Mucosa of stomach (tissue), 1 donor: ENCODE measurements at regions not wholly inside any gene's neighbourhood (a gene's known extent, or its start where the extent isn't known, plus 50 kb on each side); places are given as distances from the start of the nearest gene placed in this dataset.

Experiments used
- H3K27me3 ChIP-seq: one replicate; pipeline ENCODE4 v1.7.0; 2013; ENCODE audit warnings: mild to moderate bottlenecking, low read length; ENCODE audit not compliant: control insufficient read depth, insufficient read depth
- H3K36me3 ChIP-seq: one replicate; pipeline ENCODE4 v1.7.0; 2013; ENCODE audit warnings: low read length; ENCODE audit not compliant: control insufficient read depth, insufficient read depth
- H3K4me1 ChIP-seq: one replicate; pipeline ENCODE4 v1.7.0; 2013; ENCODE audit warnings: mild to moderate bottlenecking, low read length; ENCODE audit not compliant: control insufficient read depth, insufficient read depth
- H3K4me3 ChIP-seq: one replicate; pipeline ENCODE4 v1.7.0; 2013; ENCODE audit warnings: low read length
- H3K9ac ChIP-seq: one replicate; pipeline ENCODE4 v1.7.0; 2013; ENCODE audit warnings: mild to moderate bottlenecking, low read length, moderate library complexity
- H3K9me3 ChIP-seq: one replicate; pipeline ENCODE4 v1.7.0; 2013; ENCODE audit warnings: mild to moderate bottlenecking, low read length, moderate library complexity; ENCODE audit not compliant: control insufficient read depth
- donor health status: Pancreatic carcinoma.

- no peaks in the 10 kb centered on the region for H3K9me3 ChIP-seq
- H3K27me3 ChIP-seq: no peaks in the 10 kb centered on the region
- no peaks in the 10 kb centered on the region for H3K36me3 ChIP-seq
- no peaks in the 10 kb centered on the region for H3K4me1 ChIP-seq
- H3K4me3 ChIP-seq: no peak overlapping the region
- no peak overlapping the region for H3K9ac ChIP-seq
Observed at GRCh38 chr2:158049129-158049855, 52.4 kb upstream of the UPP2 start.

GRCh38 chr2:158048327-158048726, 53.3 kb upstream of the UPP2 start:
- H3K27me3 ChIP-seq: no peaks in the 10 kb centered on the region
- H3K4me3 ChIP-seq: no peak overlapping the region
- no peaks in the 10 kb centered on the region for H3K4me1 ChIP-seq
- H3K9ac ChIP-seq: no peak overlapping the region
- H3K9me3 ChIP-seq: no peaks in the 10 kb centered on the region
- no peaks in the 10 kb centered on the region for H3K36me3 ChIP-seq

DNA sequence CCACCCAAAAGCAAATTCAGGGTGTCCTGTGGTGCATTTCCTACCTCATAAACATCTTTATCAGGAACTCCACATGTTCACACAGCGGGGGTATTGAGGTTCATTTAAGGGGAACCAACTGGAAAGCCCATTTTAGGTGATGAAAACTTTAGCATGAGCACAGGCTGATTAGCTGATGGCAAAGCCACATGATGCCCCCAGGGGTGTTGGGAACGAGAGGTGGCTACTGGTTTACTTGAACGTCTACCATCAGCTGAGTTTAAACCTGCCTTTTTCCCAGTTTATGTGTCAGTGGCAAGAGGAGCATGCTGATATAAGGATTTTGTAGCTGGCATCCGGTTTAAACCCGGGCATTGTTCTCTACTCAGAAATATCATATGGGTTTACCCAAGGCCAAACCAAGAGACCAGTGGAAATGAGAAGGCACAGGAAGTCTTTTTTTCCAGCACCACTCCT, 54.5 kb upstream of the UPP2 start:
- no peak overlapping the region for H3K9ac ChIP-seq
- H3K27me3 ChIP-seq: no peaks in the 10 kb centered on the region
- no peaks in the 10 kb centered on the region for H3K9me3 ChIP-seq
- no peaks in the 10 kb centered on the region for H3K36me3 ChIP-seq
- no peaks in the 10 kb centered on the region for H3K4me1 ChIP-seq
- no peak overlapping the region for H3K4me3 ChIP-seq

GRCh38 chr2:158046121-158046880, 55.4 kb upstream of the UPP2 start:
- H3K4me1 ChIP-seq: no peaks in the 10 kb centered on the region
- no peaks in the 10 kb centered on the region for H3K36me3 ChIP-seq
- no peaks in the 10 kb centered on the region for H3K9me3 ChIP-seq
- no peak overlapping the region for H3K4me3 ChIP-seq
- H3K27me3 ChIP-seq: no peaks in the 10 kb centered on the region
- H3K9ac ChIP-seq: no peak overlapping the region

DNA sequence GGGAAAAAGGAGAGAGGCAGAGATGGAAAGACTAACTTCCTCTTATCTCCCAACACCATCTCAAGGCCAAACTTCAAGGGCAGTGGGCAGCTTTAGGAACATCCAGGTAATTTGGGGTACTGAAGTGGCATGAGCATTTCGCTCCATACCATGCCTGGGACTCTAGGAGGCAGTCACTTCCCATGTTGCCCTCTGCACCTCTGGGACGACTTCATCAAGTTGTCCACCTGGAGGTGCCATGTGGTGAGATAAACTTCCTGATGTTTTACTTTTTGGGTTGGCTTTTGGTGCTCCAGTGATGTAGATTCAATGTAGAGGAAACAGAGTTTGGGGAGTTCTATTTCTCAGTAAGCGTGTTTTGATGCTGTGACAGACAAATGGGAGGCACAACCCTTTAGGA, 56.3 kb upstream of the UPP2 start:
- Histone ChIP-seq H3K9me3 (no peaks in the 10 kb centered on the region), H3K4me3 (no peak overlapping the region), H3K9ac (no peak overlapping the region), H3K4me1 (no peaks in the 10 kb centered on the region), H3K27me3 (no peaks in the 10 kb centered on the region), H3K36me3 (no peaks in the 10 kb centered on the region)

GRCh38 chr2:158043181-158043948, 58.3 kb upstream of the UPP2 start:
- Histone ChIP-seq H3K4me1 (no peaks in the 10 kb centered on the region), H3K27me3 (no peaks in the 10 kb centered on the region), H3K9me3 (no peaks in the 10 kb centered on the region), H3K9ac (no peak overlapping the region), H3K36me3 (no peaks in the 10 kb centered on the region), H3K4me3 (no peak overlapping the region)

- H3K9ac ChIP-seq: no peak overlapping the region
- H3K9me3 ChIP-seq: no peaks in the 10 kb centered on the region
- H3K27me3 ChIP-seq: no peaks in the 10 kb centered on the region
- no peaks in the 10 kb centered on the region for H3K4me1 ChIP-seq
- H3K36me3 ChIP-seq: no peaks in the 10 kb centered on the region
- H3K4me3 ChIP-seq: no peak overlapping the region
Observed at GRCh38 chr2:158042666-158043065, 59.0 kb upstream of the UPP2 start.

- no peaks in the 10 kb centered on the region for H3K36me3 ChIP-seq
Observed at GRCh38 chr2:158042245-158042644, 59.4 kb upstream of the UPP2 start.

DNA sequence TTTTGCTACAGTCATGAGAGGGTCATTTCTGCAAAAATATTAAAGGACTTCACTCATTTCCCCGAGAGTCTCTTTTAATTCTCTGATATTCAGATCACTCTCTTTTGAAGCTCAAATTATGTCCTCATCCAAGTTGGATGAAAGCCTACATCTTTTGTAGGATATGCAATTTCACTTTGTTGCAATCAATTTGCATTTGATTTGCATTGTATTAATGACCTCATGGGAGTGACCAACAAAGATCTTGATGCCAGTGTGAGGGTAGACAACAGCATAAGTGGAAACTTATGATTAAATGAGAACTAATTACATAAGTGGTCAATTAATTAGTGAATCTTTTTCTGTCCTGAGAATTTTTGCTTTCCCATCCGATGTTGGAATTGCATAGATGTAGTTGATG, 60.3 kb upstream of the UPP2 start:
- no peak overlapping the region for H3K9ac ChIP-seq
- H3K4me1 ChIP-seq: no peaks in the 10 kb centered on the region
- H3K36me3 ChIP-seq: no peaks in the 10 kb centered on the region
- H3K9me3 ChIP-seq: no peaks in the 10 kb centered on the region
- H3K27me3 ChIP-seq: no peaks in the 10 kb centered on the region
- no peak overlapping the region for H3K4me3 ChIP-seq

More at GRCh38 chr2:158042245-158042644, 59.4 kb upstream of the UPP2 start:
- Histone ChIP-seq H3K9ac (no peak overlapping the region), H3K27me3 (no peaks in the 10 kb centered on the region), H3K4me3 (no peak overlapping the region), H3K4me1 (no peaks in the 10 kb centered on the region), H3K9me3 (no peaks in the 10 kb centered on the region)

GRCh38 chr2:158038901-158039300, 62.8 kb upstream of the UPP2 start:
- Histone ChIP-seq H3K36me3 (no peaks in the 10 kb centered on the region), H3K4me3 (no peak overlapping the region), H3K9ac (no peak overlapping the region), H3K27me3 (no peaks in the 10 kb centered on the region), H3K9me3 (no peaks in the 10 kb centered on the region), H3K4me1 (peaks cover 4% of the 10 kb centered on the region)

- Histone ChIP-seq H3K9me3 (no peaks in the 10 kb centered on the region), H3K36me3 (no peaks in the 10 kb centered on the region), H3K27me3 (peaks cover 6% of the 10 kb centered on the region), H3K4me3 (no peak overlapping the region), H3K9ac (no peak overlapping the region), H3K4me1 (peaks cover 4% of the 10 kb centered on the region)
Observed at GRCh38 chr2:158034198-158034866, 67.3 kb upstream of the UPP2 start.
